HepG2 (cell line): ENCODE measurements at regions not wholly inside any gene's neighbourhood (a gene's known extent, or its start where the extent isn't known, plus 50 kb on each side); places are given as distances from the start of the nearest gene placed in this dataset.

Experiments used
- CTCF ChIP-seq: sonication (generic); formaldehyde crosslinking; IDR thresholded peaks from 2 replicates; pipeline ENCODE4 v1.5.0; 2020; ENCODE audit warnings: mild to moderate bottlenecking, missing genetic modification reagents, moderate library complexity
- ETS1 ChIP-seq: sonication (generic); formaldehyde crosslinking; IDR thresholded peaks from 2 replicates; pipeline ENCODE4 v1.4.0; 2020; ENCODE audit warnings: missing genetic modification reagents
- NFRKB ChIP-seq: fragments of 450-650 bp; IDR thresholded peaks from 2 replicates; pipeline ENCODE4 v1.6.1; 2017
- NR1H2 ChIP-seq: sonication (generic); formaldehyde crosslinking; IDR thresholded peaks from 2 replicates; pipeline ENCODE4 v1.8.1; 2022; ENCODE audit warnings: low read depth, missing genetic modification reagents, borderline replicate concordance
- POLR2A ChIP-seq, 2 experiments: IDR thresholded peaks; 2 replicates each; pipeline ENCODE4 v1.6.1; 2011; ENCODE audit warnings: low read depth in 2 of 2, low read length in 2 of 2, mild to moderate bottlenecking in 1 of 2, moderate library complexity in 1 of 2; ENCODE audit not compliant: insufficient read depth in 1 of 2
- SMAD3 ChIP-seq: sonication (generic); formaldehyde crosslinking; IDR thresholded peaks from 2 replicates; pipeline ENCODE4 v1.4.0; 2020; ENCODE audit warnings: missing genetic modification reagents
- SP1 ChIP-seq, 2 experiments: fragments of 450-650 bp in 1 of 2; sonication (generic) in 1 of 2; formaldehyde crosslinking in 1 of 2; IDR thresholded peaks; 2 replicates each; pipeline versions ENCODE4 v1.4.0 to v1.6.1; 2016 to 2020; ENCODE audit warnings: missing genetic modification reagents in 1 of 2
- SRF ChIP-seq: IDR thresholded peaks from 2 replicates; pipeline ENCODE4 v1.6.1; 2011; ENCODE audit warnings: mild to moderate bottlenecking, low read depth, low read length, moderate library complexity

- TF ChIP-seq CTCF (CRISPR knock-in tag) (no peak), NFRKB (no peak), NR1H2 (CRISPR knock-in tag) (no peak), SMAD3 (CRISPR knock-in tag) (no peak), POLR2A (IDR thresholded peaks at IDR 0.05; ENCODE audit: insufficient read depth in 1 of 2, low read depth in 2 of 2, low read length in 2 of 2) (no peak), ETS1 (CRISPR knock-in tag) (no peak), SRF (no peak), SP1 (IDR thresholded peaks at IDR 0.05) (no peak), SP1 (CRISPR knock-in tag; IDR thresholded peaks at IDR 0.05) (no peak)
Measured at GRCh38 chr6:133165235-133165634, 75.9 kb upstream of the EYA4 start.
